Activated gamma-delta T cell treated with Interleukin-2 at 50 U/mL for 16 hours (primary cell): ENCODE measurements at regions not wholly inside any gene's neighbourhood (a gene's known extent, or its start where the extent isn't known, plus 50 kb on each side); places are given as distances from the start of the nearest gene placed in this dataset.

Source experiments
- DNase-seq: peaks from one replicate; pipeline ENCODE4 v3.0.0-alpha.2; 2020

GRCh38 chr20:58011947-58012610 lies 216.4 kb downstream of the ANKRD60 start:
- DNase-seq = no peak

- no peak for DNase-seq
These were observed 217.1 kb downstream of the ANKRD60 start for GRCh38 chr20:58011106-58011946.

GRCh38 chr20:58010666-58011065 lies 217.8 kb downstream of the ANKRD60 start:
- DNase-seq = no peak

GRCh38 chr20:58010186-58010585 lies 218.3 kb downstream of the ANKRD60 start:
- no peak for DNase-seq

GRCh38 chr20:58008866-58009265 lies 219.6 kb downstream of the ANKRD60 start:
- no peak for DNase-seq

- DNase-seq = no peak
These were observed 220.0 kb downstream of the ANKRD60 start for GRCh38 chr20:58008413-58008812.

GRCh38 chr20:58007947-58008346 lies 220.5 kb downstream of the ANKRD60 start:
- no peak for DNase-seq

- no peak for DNase-seq
These were observed 221.8 kb downstream of the ANKRD60 start for GRCh38 chr20:58006346-58007316.

GRCh38 chr20:58005581-58006345 lies 222.7 kb downstream of the ANKRD60 start:
- no peak for DNase-seq

GRCh38 chr20:58004900-58005299 lies 223.6 kb downstream of the ANKRD60 start:
- DNase-seq = no peak

- DNase-seq = no peak
These were observed 224.3 kb downstream of the ANKRD60 start for GRCh38 chr20:58004146-58004545.

GRCh38 chr20:58003525-58003924 lies 224.9 kb downstream of the ANKRD60 start:
- DNase-seq = no peak

GRCh38 chr20:58002901-58003300 lies 225.6 kb downstream of the ANKRD60 start:
- no peak for DNase-seq

- DNase-seq = no peak
These were observed 226.5 kb downstream of the ANKRD60 start for GRCh38 chr20:58001946-58002345.

GRCh38 chr20:58001381-58001780 lies 227.1 kb downstream of the ANKRD60 start:
- DNase-seq = no peak

GRCh38 chr20:58000861-58001260 lies 227.6 kb downstream of the ANKRD60 start:
- DNase-seq = no peak

- DNase-seq = no peak
These were observed 228.9 kb downstream of the ANKRD60 start for GRCh38 chr20:57999465-58000111.

GRCh38 chr20:57998981-57999464 lies 229.4 kb downstream of the ANKRD60 start:
- DNase-seq = no peak

- no peak for DNase-seq
These were observed 230.2 kb downstream of the ANKRD60 start for GRCh38 chr20:57998276-57998675.

- DNase-seq = no peak
These were observed 231.2 kb downstream of the ANKRD60 start for GRCh38 chr20:57996936-57997890.
